Prostate gland (tissue), 2 donors: ENCODE measurements at regions not wholly inside any gene's neighbourhood (a gene's known extent, or its start where the extent isn't known, plus 50 kb on each side); places are given as distances from the start of the nearest gene placed in this dataset.

Experiments
- DNase-seq: peaks from one replicate; pipeline ENCODE4 v3.0.0-alpha.2; 2019; ENCODE audit warnings: low spot score
- H3K27ac ChIP-seq, 2 donors: fragments of 200-600 bp; sonication (generic); 2 replicates each; pipeline ENCODE4 v1.5.1; 2017 to 2019
- H3K27me3 ChIP-seq: fragments of 200-600 bp; sonication (generic); replicated peaks from 2 replicates; pipeline ENCODE4 v1.5.1; 2019; ENCODE audit not compliant: insufficient read depth
- H3K36me3 ChIP-seq, 2 donors: fragments of 200-600 bp; sonication (generic); 1 replicate in 1 of 2; 2 replicates in 1 of 2; pipeline versions ENCODE4 v1.5.1 to v1.8.1; 2017 to 2019
- H3K4me1 ChIP-seq: fragments of 200-600 bp; sonication (generic); replicated peaks from 2 replicates; pipeline ENCODE4 v1.5.1; 2019
- H3K4me3 ChIP-seq, 2 donors: fragments of 200-600 bp; sonication (generic); 2 replicates each; pipeline ENCODE4 v1.5.1; 2017 to 2019
- H3K9me3 ChIP-seq: fragments of 200-600 bp; sonication (generic); 2 replicates; pipeline ENCODE4 v1.5.1; 2017
- CTCF ChIP-seq, 4 experiments: fragments of 200-600 bp in 2 of 4; fragments of 450-650 bp in 2 of 4; sonication (generic) in 2 of 4; IDR thresholded peaks; 1 replicate in 3 of 4; 2 replicates in 1 of 4; pipeline ENCODE4 v1.5.1; 2016 to 2019; ENCODE audit warnings: antibody characterized with exemption in 4 of 4, mild to moderate bottlenecking in 2 of 4, moderate library complexity in 2 of 4
- POLR2A ChIP-seq: fragments of 450-650 bp; IDR thresholded peaks from one replicate; pipeline ENCODE4 v1.6.1; 2016; ENCODE audit warnings: antibody characterized with exemption, mild to moderate bottlenecking
- POLR2AphosphoS5 ChIP-seq: sonication (generic); formaldehyde crosslinking; IDR thresholded peaks from one replicate; pipeline ENCODE4 v1.6.1; 2017; ENCODE audit warnings: antibody characterized with exemption
- WGBS: methylation state at CpG from one replicate; pipeline ENCODE4 v1.1.5; 2018; 5-methylcytosine and 5-hydroxymethylcytosine counted together
- intact Hi-C: fragments of 100-400 bp; cut with DNase I; formaldehyde crosslinking; loops from one replicate; pipeline ENCODE4 v1.14.2; 2022

GRCh38 chr7:124457841-124458240, 307.8 kb downstream of the GPR37 start:
- Histone ChIP-seq H3K27me3 (no peaks in the 10 kb centered on the region), H3K4me3 (no peak overlapping the region), H3K4me1 (no peaks in the 10 kb centered on the region), H3K36me3 (no peaks in the 10 kb centered on the region), H3K27ac (no peak overlapping the region), H3K9me3 (no peaks in the 10 kb centered on the region)
- 89% methylated on average over 3 of the region's 3 CpGs for WGBS
- intact Hi-C loops: no loop called here
- TF ChIP-seq CTCF (IDR thresholded peaks at IDR 0.05) (no peak), POLR2A (no peak), POLR2AphosphoS5 (no peak)
- DNase-seq: no peak

GRCh38 chr7:124456286-124456685, 309.3 kb downstream of the GPR37 start:
- no peaks in the 10 kb centered on the region for H3K4me1 ChIP-seq
- H3K27me3 ChIP-seq: no peaks in the 10 kb centered on the region
- no peaks in the 10 kb centered on the region for H3K9me3 ChIP-seq
- TF ChIP-seq CTCF (IDR thresholded peaks at IDR 0.05): no peak
- H3K4me3 ChIP-seq: no peak overlapping the region
- H3K36me3 ChIP-seq: no peaks in the 10 kb centered on the region
- WGBS: 84% methylated on average over 3 of the region's 3 CpGs
- intact Hi-C loops: no loop called here
- H3K27ac ChIP-seq: no peak overlapping the region
- no peak for DNase-seq

GRCh38 chr7:124452186-124452585, 313.4 kb downstream of the GPR37 start:
- Histone ChIP-seq H3K4me3 (no peak overlapping the region), H3K27ac (no peak overlapping the region), H3K9me3 (no peaks in the 10 kb centered on the region), H3K4me1 (no peaks in the 10 kb centered on the region), H3K36me3 (no peaks in the 10 kb centered on the region), H3K27me3 (no peaks in the 10 kb centered on the region)
- intact Hi-C loops: no loop called here
- TF ChIP-seq POLR2AphosphoS5 (no peak), POLR2A (no peak), CTCF (IDR thresholded peaks at IDR 0.05) (no peak)
- DNase-seq: no peak
- WGBS: 25% methylated on average over 4 of the region's 4 CpGs

GRCh38 chr7:124449896-124450295, 315.7 kb downstream of the GPR37 start:
- H3K9me3 ChIP-seq: no peaks in the 10 kb centered on the region
- intact Hi-C loops: no loop called here
- H3K27ac ChIP-seq: no peak overlapping the region
- H3K36me3 ChIP-seq: no peaks in the 10 kb centered on the region
- H3K4me1 ChIP-seq: no peaks in the 10 kb centered on the region
- H3K27me3 ChIP-seq: no peaks in the 10 kb centered on the region
- no peak for TF ChIP-seq POLR2AphosphoS5
- TF ChIP-seq CTCF (IDR thresholded peaks at IDR 0.05): no peak
- TF ChIP-seq POLR2A: no peak
- 90% methylated on average over 1 of the region's 1 CpG for WGBS
- H3K4me3 ChIP-seq: no peak overlapping the region
- no peak for DNase-seq

GRCh38 chr7:124444696-124445480, 320.7 kb downstream of the GPR37 start:
- Histone ChIP-seq H3K27me3 (no peaks in the 10 kb centered on the region), H3K9me3 (no peaks in the 10 kb centered on the region), H3K36me3 (no peaks in the 10 kb centered on the region), H3K4me3 (no peak overlapping the region), H3K27ac (no peak overlapping the region), H3K4me1 (no peaks in the 10 kb centered on the region)
- TF ChIP-seq POLR2AphosphoS5: no peak
- TF ChIP-seq CTCF (IDR thresholded peaks at IDR 0.05): no peak
- DNase-seq: no peak
- intact Hi-C loops: no loop called here
- 78% methylated on average over 2 of the region's 2 CpGs for WGBS
